GM19099 (cell line): ENCODE measurements at regions not wholly inside any gene's neighbourhood (a gene's known extent, or its start where the extent isn't known, plus 50 kb on each side); places are given as distances from the start of the nearest gene placed in this dataset.

Experiments used
- POLR2A ChIP-seq: IDR thresholded peaks from 3 replicates; pipeline ENCODE4 v1.6.1; 2011; ENCODE audit warnings: low read depth; ENCODE audit not compliant: insufficient read length; ENCODE audit errors: extremely low read depth

GRCh38 chr16:86381491-86381890 is 128.8 kb upstream of the FOXF1 start:
- TF ChIP-seq POLR2A = no peak

GRCh38 chr16:86382067-86382773 is 128.1 kb upstream of the FOXF1 start:
- TF ChIP-seq POLR2A = no peak

- TF ChIP-seq POLR2A = no peak
Observed at GRCh38 chr16:86382774-86383407, 127.4 kb upstream of the FOXF1 start.

- TF ChIP-seq POLR2A = no peak
Observed at GRCh38 chr16:86383488-86384262, 126.7 kb upstream of the FOXF1 start.

- no peak for TF ChIP-seq POLR2A
Observed at GRCh38 chr16:86384263-86384649, 126.1 kb upstream of the FOXF1 start.

GRCh38 chr16:86384980-86385379 is 125.3 kb upstream of the FOXF1 start:
- TF ChIP-seq POLR2A = no peak

GRCh38 chr16:86387468-86388440 is 122.6 kb upstream of the FOXF1 start:
- TF ChIP-seq POLR2A = no peak

GRCh38 chr16:86388976-86389375 is 121.4 kb upstream of the FOXF1 start:
- no peak for TF ChIP-seq POLR2A

GRCh38 chr16:86389566-86390328 is 120.6 kb upstream of the FOXF1 start:
- no peak for TF ChIP-seq POLR2A

- no peak for TF ChIP-seq POLR2A
Observed at GRCh38 chr16:86390335-86390734, 120.0 kb upstream of the FOXF1 start.

GRCh38 chr16:86391486-86391885 is 118.8 kb upstream of the FOXF1 start:
- TF ChIP-seq POLR2A = no peak

- TF ChIP-seq POLR2A = no peak
Observed at GRCh38 chr16:86391984-86392383, 118.3 kb upstream of the FOXF1 start.

- TF ChIP-seq POLR2A = no peak
Observed at GRCh38 chr16:86392436-86393152, 117.7 kb upstream of the FOXF1 start.
